B cell (primary cell): ENCODE measurements at regions not wholly inside any gene's neighbourhood (a gene's known extent, or its start where the extent isn't known, plus 50 kb on each side); places are given as distances from the start of the nearest gene placed in this dataset.

ENCODE experiments used
- ATAC-seq: fragments of 200-7000 bp; cut with Tn5 transposase; one replicate; pipeline ENCODE4 v1.10.0; 2021; ENCODE audit warnings: low read depth, mild to moderate bottlenecking, moderate number of reproducible peaks, moderate library complexity
- CTCF ChIA-PET: fragments of 350-600 bp; sonication (Branson Sonifier 250); formaldehyde crosslinking; loops from one replicate; lab custom pipeline; 2021; ENCODE audit warnings: antibody characterized with exemption, inconsistent platforms; lab: Charles Lee
- POLR2A ChIA-PET: fragments of 350-600 bp; sonication (Branson Sonifier 250); formaldehyde crosslinking; loops from one replicate; lab custom pipeline; 2021; ENCODE audit warnings: antibody characterized with exemption; lab: Charles Lee
- DNase-seq: peaks from one replicate; pipeline ENCODE4 v3.0.0; 2013
- H2AFZ ChIP-seq: 2 replicates; pipeline ENCODE4 v1.6.1; 2012; ENCODE audit warnings: mild to moderate bottlenecking, low read depth, low read length; ENCODE audit not compliant: insufficient read depth, poor library complexity, severe bottlenecking
- H3K27ac ChIP-seq, 2 donors: 1 replicate in 1 of 2; 2 replicates in 1 of 2; pipeline ENCODE4 v1.5.1; 2012 to 2013; ENCODE audit warnings: low read length in 2 of 2, mild to moderate bottlenecking in 2 of 2, moderate library complexity in 1 of 2
- H3K27me3 ChIP-seq, 4 experiments: fragments of 200-600 bp in 1 of 4; sonication (generic) in 1 of 4; replicated peaks in 1 of 4; 1 replicate in 2 of 4; 2 replicates in 2 of 4; pipeline versions ENCODE4 v1.6.1 to v1.7.0; 2013 to 2016; ENCODE audit warnings: low read length in 3 of 4, mild to moderate bottlenecking in 2 of 4, mixed read lengths in 1 of 4, moderate library complexity in 1 of 4; ENCODE audit not compliant: insufficient read depth in 4 of 4, control insufficient read depth in 3 of 4; ENCODE audit errors: control extremely low read depth in 1 of 4
- H3K36me3 ChIP-seq, 2 experiments: replicated peaks in 1 of 2; 1 replicate in 1 of 2; 2 replicates in 1 of 2; pipeline versions ENCODE4 v1.6.1 to v1.7.1; 2013; ENCODE audit warnings: low read length in 1 of 2; ENCODE audit not compliant: insufficient read depth in 2 of 2, control insufficient read depth in 1 of 2; ENCODE audit errors: control extremely low read depth in 1 of 2, extremely low read depth in 1 of 2
- H3K4me1 ChIP-seq, 2 donors: fragments of 200-600 bp in 1 of 2; sonication (generic) in 1 of 2; 1 replicate in 1 of 2; 2 replicates in 1 of 2; pipeline versions ENCODE4 v1.5.1 to v1.6.1; 2013 to 2017; ENCODE audit warnings: low read length in 2 of 2; ENCODE audit not compliant: control insufficient read depth in 2 of 2, insufficient read depth in 2 of 2
- H3K4me2 ChIP-seq: replicated peaks from 2 replicates; pipeline ENCODE3; 2012; ENCODE audit warnings: mild to moderate bottlenecking, low read depth, low read length; ENCODE audit not compliant: poor library complexity, severe bottlenecking
- H3K4me3 ChIP-seq, 5 experiments: fragments of 200-600 bp in 1 of 5; sonication (generic) in 1 of 5; 1 replicate in 3 of 5; 2 replicates in 2 of 5; pipeline versions ENCODE4 v1.5.1 to v1.7.0; 2011 to 2016; ENCODE audit warnings: low read length in 4 of 5, mild to moderate bottlenecking in 4 of 5, low read depth in 2 of 5, control low read depth in 1 of 5, moderate library complexity in 1 of 5; ENCODE audit not compliant: insufficient read depth in 1 of 5; ENCODE audit errors: control extremely low read depth in 1 of 5, extremely low read depth in 1 of 5
- H3K79me2 ChIP-seq: fragments of 200-600 bp; sonication (generic); one replicate; pipeline ENCODE4 v1.6.0; 2016; ENCODE audit warnings: low read length; ENCODE audit not compliant: control insufficient read depth, insufficient read depth
- H3K9ac ChIP-seq: fragments of 200-600 bp; sonication (generic); 2 replicates; pipeline ENCODE4 v1.6.1; 2017; ENCODE audit warnings: mild to moderate bottlenecking, low read length, moderate library complexity
- H3K9me3 ChIP-seq, 3 donors: one replicate each; pipeline versions ENCODE4 v1.6.1 to v1.7.1; 2013; ENCODE audit warnings: low read length in 2 of 3; ENCODE audit not compliant: control insufficient read depth in 2 of 3, insufficient read depth in 1 of 3; ENCODE audit errors: control extremely low read depth in 1 of 3
- H4K20me1 ChIP-seq: 2 replicates; pipeline ENCODE4 v1.6.0; 2012; ENCODE audit warnings: mild to moderate bottlenecking, low read length; ENCODE audit not compliant: insufficient read depth, control insufficient read depth, poor library complexity, severe bottlenecking
- H3K27ac Mint-ChIP-seq: one replicate; pipeline ENCODE4 v1.8.0; 2021; ENCODE audit warnings: mixed read lengths
- H3K27me3 Mint-ChIP-seq: one replicate; pipeline ENCODE4 v1.8.0; 2021; ENCODE audit warnings: mixed read lengths
- H3K4me1 Mint-ChIP-seq: one replicate; pipeline ENCODE4 v1.8.0; 2021; ENCODE audit warnings: mixed read lengths
- H3K4me3 Mint-ChIP-seq: one replicate; pipeline ENCODE4 v1.8.0; 2021; ENCODE audit warnings: mixed read lengths
- H3K9me3 Mint-ChIP-seq: one replicate; pipeline ENCODE4 v1.8.0; 2022; ENCODE audit warnings: mixed read lengths; ENCODE audit not compliant: insufficient read depth
- EZH2 ChIP-seq: IDR thresholded peaks from 2 replicates; pipeline ENCODE4 v1.6.1; 2012; ENCODE audit warnings: borderline replicate concordance, low read depth, mild to moderate bottlenecking, moderate library complexity, low read length; ENCODE audit not compliant: insufficient read depth, poor library complexity, severe bottlenecking
- WGBS: methylation state at CpG from one replicate; pipeline ENCODE4 v1.1.5; 2013; ENCODE audit warnings: missing lambda C conversion rate; ENCODE audit not compliant: insufficient coverage; 5-methylcytosine and 5-hydroxymethylcytosine counted together
- intact Hi-C: fragments of 100-400 bp; cut with micrococcal nuclease; formaldehyde crosslinking; loops from one replicate; pipeline ENCODE4 v1.10.0; 2022
- TF ChIP-seq, protein P1 (sequence below): fragments of 200-600 bp; IDR thresholded peaks from one replicate; pipeline ENCODE4 v1.8.0; 2022; ENCODE audit warnings: antibody characterized with exemption, mild to moderate bottlenecking

DNA sequence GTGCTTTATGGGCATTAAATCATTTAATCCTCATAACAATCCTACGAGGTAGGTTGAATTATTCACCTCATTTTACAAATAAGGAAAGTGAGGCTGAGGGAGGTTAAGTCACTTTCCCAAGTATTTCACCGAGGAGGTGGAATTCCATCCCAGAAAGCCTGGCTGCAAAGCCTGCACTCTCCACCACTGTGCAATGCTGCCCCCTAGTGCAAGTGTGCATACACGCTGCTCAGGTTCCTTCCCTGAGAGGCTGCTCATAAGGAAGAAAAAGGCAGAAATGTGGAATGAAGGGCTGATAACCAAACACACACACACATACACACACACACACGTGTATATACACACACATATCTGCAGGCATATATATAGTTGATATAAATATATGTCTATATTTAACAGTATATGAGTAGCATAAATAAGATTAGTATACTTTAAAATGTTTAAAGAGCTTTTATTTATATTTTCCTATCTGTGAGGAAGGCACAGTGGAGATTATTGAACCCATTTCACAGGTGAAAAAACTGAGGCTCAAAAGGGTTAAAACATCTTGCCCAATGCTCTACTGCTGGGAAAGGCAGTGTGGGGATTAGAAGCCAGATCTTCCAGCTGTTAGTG lies 714.5 kb upstream of the TENM3 start:
- Histone ChIP-seq H3K9me3 (peaks cover 0 to 3% (median 0%) of the 10 kb centered on the region in 3 donors), H3K4me2 (no peak overlapping the region), H3K4me3 (no peak overlapping the region), H3K36me3 (no peaks in the 10 kb centered on the region), H4K20me1 (no peaks in the 10 kb centered on the region), H2AFZ (no peak overlapping the region), H3K79me2 (no peaks in the 10 kb centered on the region), H3K27ac (no peak overlapping the region), H3K4me1 (no peaks in the 10 kb centered on the region), H3K27me3 (no peaks in the 10 kb centered on the region), H3K9ac (no peak overlapping the region)
- POLR2A ChIA-PET: no interaction called here
- CTCF ChIA-PET: interaction anchor here (1.7 kb wide), 1 partner anchor 385 kb away, joined by 5 read pairs; no protein-coding TSS in a partner anchor
- no peak overlapping the region for H3K27ac Mint-ChIP-seq
- no peak for DNase-seq
- ATAC-seq: no peak
- no peak overlapping the region for H3K4me3 Mint-ChIP-seq
- TF ChIP-seq EZH2: no peak
- TF ChIP-seq, protein P1, sequence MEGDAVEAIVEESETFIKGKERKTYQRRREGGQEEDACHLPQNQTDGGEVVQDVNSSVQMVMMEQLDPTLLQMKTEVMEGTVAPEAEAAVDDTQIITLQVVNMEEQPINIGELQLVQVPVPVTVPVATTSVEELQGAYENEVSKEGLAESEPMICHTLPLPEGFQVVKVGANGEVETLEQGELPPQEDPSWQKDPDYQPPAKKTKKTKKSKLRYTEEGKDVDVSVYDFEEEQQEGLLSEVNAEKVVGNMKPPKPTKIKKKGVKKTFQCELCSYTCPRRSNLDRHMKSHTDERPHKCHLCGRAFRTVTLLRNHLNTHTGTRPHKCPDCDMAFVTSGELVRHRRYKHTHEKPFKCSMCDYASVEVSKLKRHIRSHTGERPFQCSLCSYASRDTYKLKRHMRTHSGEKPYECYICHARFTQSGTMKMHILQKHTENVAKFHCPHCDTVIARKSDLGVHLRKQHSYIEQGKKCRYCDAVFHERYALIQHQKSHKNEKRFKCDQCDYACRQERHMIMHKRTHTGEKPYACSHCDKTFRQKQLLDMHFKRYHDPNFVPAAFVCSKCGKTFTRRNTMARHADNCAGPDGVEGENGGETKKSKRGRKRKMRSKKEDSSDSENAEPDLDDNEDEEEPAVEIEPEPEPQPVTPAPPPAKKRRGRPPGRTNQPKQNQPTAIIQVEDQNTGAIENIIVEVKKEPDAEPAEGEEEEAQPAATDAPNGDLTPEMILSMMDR: peak; percentile 38
- H3K4me1 Mint-ChIP-seq: no peaks in the 10 kb centered on the region
- intact Hi-C loops: loop anchor here (2.0 kb wide), 1 partner anchor 386 kb away; no protein-coding TSS in a partner anchor
- H3K27me3 Mint-ChIP-seq: no peaks in the 10 kb centered on the region
- no CpG with 5 or more reads among the region's 4 CpGs for WGBS
- H3K9me3 Mint-ChIP-seq: no peaks in the 10 kb centered on the region

DNA sequence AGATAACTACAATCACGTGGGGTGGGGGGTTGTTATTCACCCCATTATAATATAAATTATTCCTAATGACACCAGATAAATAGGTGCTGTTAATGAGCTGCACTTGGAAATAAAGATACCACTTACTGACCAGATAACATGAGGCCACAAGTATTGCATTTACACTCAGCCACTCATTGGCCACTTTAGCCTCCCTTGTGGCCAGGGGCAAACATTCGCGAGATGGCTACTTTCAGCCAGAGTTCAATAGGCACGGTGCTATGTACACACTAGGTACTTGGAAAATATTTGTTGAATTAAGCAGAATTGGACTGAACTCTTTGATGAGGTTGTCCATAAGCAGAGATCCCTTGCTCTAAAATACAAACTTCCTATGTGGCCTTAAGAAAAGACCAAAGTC lies 713.7 kb upstream of the TENM3 start:
- no peak overlapping the region for H3K4me2 ChIP-seq
- intact Hi-C loops: loop anchor here (2.0 kb wide), 1 partner anchor 387 kb away; no protein-coding TSS in a partner anchor
- no peak overlapping the region for H2AFZ ChIP-seq
- no peaks in the 10 kb centered on the region for H3K9me3 Mint-ChIP-seq
- H3K4me3 Mint-ChIP-seq: no peak overlapping the region
- no peaks in the 10 kb centered on the region for H3K4me1 Mint-ChIP-seq
- H3K36me3 ChIP-seq: no peaks in the 10 kb centered on the region
- H3K4me1 ChIP-seq: no peaks in the 10 kb centered on the region
- TF ChIP-seq, protein P1: no peak
- TF ChIP-seq EZH2: no peak
- no peak overlapping the region for H3K27ac ChIP-seq
- no peak overlapping the region for H3K27ac Mint-ChIP-seq
- H3K9ac ChIP-seq: no peak overlapping the region
- ATAC-seq (no peak), DNase-seq (no peak)
- ChIA-PET POLR2A (no interaction called here), CTCF (interaction anchor here (1.7 kb wide), 1 partner anchor 386 kb away, joined by 5 read pairs; no protein-coding TSS in a partner anchor)
- H3K79me2 ChIP-seq: no peaks in the 10 kb centered on the region
- H3K27me3 ChIP-seq: no peaks in the 10 kb centered on the region
- H3K27me3 Mint-ChIP-seq: no peaks in the 10 kb centered on the region
- H3K4me3 ChIP-seq: no peak overlapping the region
- WGBS: no CpG with 5 or more reads among the region's 4 CpGs
- peaks cover 0 to 3% (median 0%) of the 10 kb centered on the region in 3 donors for H3K9me3 ChIP-seq
- no peaks in the 10 kb centered on the region for H4K20me1 ChIP-seq
